GM12878 (cell line): ENCODE measurements at regions not wholly inside any gene's neighbourhood (a gene's known extent, or its start where the extent isn't known, plus 50 kb on each side); places are given as distances from the start of the nearest gene placed in this dataset.

Experiments
- ATAC-seq: fragments of 200-7000 bp; cut with Tn5 transposase; 3 replicates; pipeline ENCODE4 v1.9.1; 2020; ENCODE audit warnings: mild to moderate bottlenecking, moderate library complexity
- BruUV-seq: library from RNA; stranded (reverse); fragments of 400-500 nt; replicated peaks from 2 replicates; lab custom pipeline; 2021; lab: Mats Ljungman, UMichigan
- CTCF ChIA-PET: fragments of 300-600 bp; sonication (Branson Sonifier 250); formaldehyde crosslinking; extraction: SDS; loops from one replicate; lab custom pipeline; 2021; ENCODE audit warnings: inconsistent platforms; lab: Yijun Ruan, JAX
- POLR2A ChIA-PET: fragments of 350-600 bp; formaldehyde crosslinking; extraction: SDS; loops from one replicate; lab custom pipeline; 2021; ENCODE audit warnings: inconsistent platforms; lab: Charles Lee
- RAD21 ChIA-PET: fragments of 300-600 bp; sonication (Branson Sonifier 250); formaldehyde crosslinking; loops from one replicate; lab custom pipeline; 2023; ENCODE audit warnings: antibody characterized with exemption; ENCODE audit not compliant: unreplicated experiment; lab: Charles Lee
- SMC1A ChIA-PET: fragments of 300-600 bp; sonication (Branson Sonifier 250); formaldehyde crosslinking; loops from one replicate; lab custom pipeline; 2023; ENCODE audit not compliant: unreplicated experiment, uncharacterized antibody; lab: Charles Lee
- DNase-seq: peaks from one replicate; pipeline ENCODE4 v3.0.0-alpha.2; 2011; ENCODE audit warnings: low read depth, low spot score
- FAIRE-seq: peaks from 3 replicates; lab custom pipeline; 2011; peaks lifted over from hg19 to GRCh38; lab: Jason Lieb, UNC
- H2AFZ ChIP-seq: 2 replicates; pipeline ENCODE4 v1.6.0; 2011; ENCODE audit warnings: low read depth, low read length, control low read depth; ENCODE audit not compliant: control insufficient read depth
- H3K27ac ChIP-seq: 2 replicates; pipeline ENCODE4 v1.5.1; 2011; ENCODE audit warnings: control low read depth; ENCODE audit not compliant: control insufficient read depth, insufficient read depth
- H3K27me3 ChIP-seq, 2 experiments: replicated peaks in 1 of 2; 2 replicates each; pipeline versions ENCODE4 v1.6.0 to v1.6.1; 2011; ENCODE audit warnings: low read length in 1 of 2; ENCODE audit not compliant: control insufficient read depth in 2 of 2, insufficient read depth in 2 of 2
- H3K36me3 ChIP-seq, 2 experiments: 2 replicates each; pipeline ENCODE4 v1.5.1; 2011; ENCODE audit warnings: low read length in 1 of 2; ENCODE audit not compliant: control insufficient read depth in 2 of 2, insufficient read depth in 2 of 2
- H3K4me1 ChIP-seq: 2 replicates; pipeline ENCODE4 v1.6.1; 2011; ENCODE audit warnings: mild to moderate bottlenecking, low read length, moderate library complexity, mixed read lengths; ENCODE audit not compliant: control insufficient read depth, insufficient read depth
- H3K4me2 ChIP-seq: 2 replicates; pipeline ENCODE4 v1.6.0; 2011; ENCODE audit warnings: control low read depth; ENCODE audit not compliant: control insufficient read depth, insufficient read depth
- H3K4me3 ChIP-seq: fragments of 200-600 bp; sonication (generic); 2 replicates; pipeline ENCODE4 v1.5.1; 2016
- H3K79me2 ChIP-seq: 2 replicates; pipeline ENCODE4 v1.6.0; 2011; ENCODE audit warnings: low read length; ENCODE audit not compliant: control insufficient read depth, insufficient read depth
- H3K9ac ChIP-seq: 2 replicates; pipeline ENCODE4 v1.8.0; 2011; ENCODE audit warnings: low read length, control low read depth, mixed read lengths; ENCODE audit not compliant: control insufficient read depth, insufficient read depth
- H3K9me3 ChIP-seq: replicated peaks from 3 replicates; pipeline ENCODE4 v1.5.1; 2011; ENCODE audit warnings: mild to moderate bottlenecking, low read length; ENCODE audit not compliant: control insufficient read depth, insufficient read depth
- H4K20me1 ChIP-seq: 2 replicates; pipeline ENCODE4 v1.6.0; 2011; ENCODE audit not compliant: control insufficient read depth, insufficient read depth
- CBX3 ChIP-seq: fragments of 200-600 bp; sonication (generic); IDR thresholded peaks from 2 replicates; pipeline ENCODE4 v1.6.1; 2016; ENCODE audit warnings: low read depth, borderline replicate concordance
- CHD1 ChIP-seq: IDR thresholded peaks from 2 replicates; pipeline ENCODE4 v1.6.1; 2012; ENCODE audit warnings: low read depth, low read length, improper control_type of control experiment
- FOXK2 ChIP-seq: fragments of 450-650 bp; IDR thresholded peaks from 2 replicates; pipeline ENCODE4 v1.6.1; 2017; ENCODE audit warnings: mild to moderate bottlenecking, moderate library complexity
- MYB ChIP-seq: fragments of 150-350 bp; IDR thresholded peaks from 2 replicates; pipeline ENCODE4 v1.6.1; 2014; ENCODE audit warnings: mild to moderate bottlenecking, low read depth, low read length, borderline replicate concordance
- NFXL1 ChIP-seq: fragments of 450-650 bp; IDR thresholded peaks from 2 replicates; pipeline ENCODE4 v1.6.1; 2017; ENCODE audit warnings: antibody characterized with exemption, mild to moderate bottlenecking, borderline replicate concordance
- NFYA ChIP-seq: IDR thresholded peaks from 2 replicates; pipeline ENCODE4 v1.6.1; 2011; ENCODE audit warnings: low read depth, mild to moderate bottlenecking, low read length, improper control_type of control experiment, borderline replicate concordance
- PAX5 ChIP-seq: IDR thresholded peaks from 2 replicates; pipeline ENCODE4 v1.6.1; 2011; ENCODE audit warnings: low read depth, low read length, borderline replicate concordance
- REST ChIP-seq: IDR thresholded peaks from 2 replicates; pipeline ENCODE4 v1.6.1; 2012; ENCODE audit warnings: mild to moderate bottlenecking, low read depth, low read length
- SMAD1 ChIP-seq: fragments of 450-650 bp; IDR thresholded peaks from 2 replicates; pipeline ENCODE4 v1.6.1; 2018; ENCODE audit warnings: mild to moderate bottlenecking, low read depth; ENCODE audit not compliant: partially characterized antibody
- SPI1 ChIP-seq: IDR thresholded peaks from 2 replicates; pipeline ENCODE4 v1.6.1; 2011; ENCODE audit warnings: low read depth, mild to moderate bottlenecking, low read length, moderate library complexity, borderline replicate concordance; ENCODE audit not compliant: insufficient read depth
- STAT1 ChIP-seq: fragments of 450-650 bp; conservative IDR thresholded peaks from 2 replicates; pipeline ENCODE4 v1.6.1; 2014; ENCODE audit warnings: antibody characterized with exemption, mild to moderate bottlenecking
- TBL1XR1 ChIP-seq: IDR thresholded peaks from 2 replicates; pipeline ENCODE4 v1.6.1; 2012; ENCODE audit warnings: low read depth, low read length, improper control_type of control experiment
- WGBS: methylation state at CpG from one replicate; pipeline ENCODE4 v1.1.6; 2016; ENCODE audit warnings: low lambda C conversion rate; ENCODE audit not compliant: insufficient replicate concordance, insufficient coverage; ENCODE audit errors: missing lambda C conversion rate; 5-methylcytosine and 5-hydroxymethylcytosine counted together
- in situ Hi-C: fragments of 300-500 bp; cut with MboI; formaldehyde crosslinking; loops from 9 replicates; pipeline ENCODE4 v1.14.3; 2018; ENCODE audit warnings: mixed read lengths
- intact Hi-C: fragments of 100-400 bp; cut with micrococcal nuclease; formaldehyde crosslinking; loops from one replicate; pipeline ENCODE4 v1.14.2; 2022; ENCODE audit not compliant: unreplicated experiment
- TF ChIP-seq, protein P1 (sequence below): IDR thresholded peaks from 2 replicates; pipeline ENCODE4 v1.6.1; 2012; ENCODE audit warnings: low read depth, low read length, improper control_type of control experiment
- TF ChIP-seq, protein P2 (sequence below): IDR thresholded peaks from 2 replicates; pipeline ENCODE4 v1.6.1; 2011; ENCODE audit warnings: low read depth, low read length, improper control_type of control experiment, borderline replicate concordance
- TF ChIP-seq, protein P3 (sequence below): fragments of 450-650 bp; IDR thresholded peaks from 2 replicates; pipeline ENCODE4 v1.6.1; 2018; ENCODE audit warnings: borderline replicate concordance, mild to moderate bottlenecking; ENCODE audit not compliant: partially characterized antibody

GRCh38 chr7:67535241-67535989 lies 538.8 kb downstream of the TYW1 start:
- Histone ChIP-seq H3K4me1 (no peaks in the 10 kb centered on the region), H3K9me3 (no peaks in the 10 kb centered on the region), H3K4me3 (no peak overlapping the region), H3K9ac (no peak overlapping the region), H3K36me3 (no peaks in the 10 kb centered on the region), H3K79me2 (no peaks in the 10 kb centered on the region), H3K4me2 (no peak overlapping the region), H4K20me1 (no peaks in the 10 kb centered on the region), H3K27me3 (no peaks in the 10 kb centered on the region), H2AFZ (no peak overlapping the region), H3K27ac (no peak overlapping the region)
- BruUV-seq = no TSS peak
- 41% methylated on average over 8 of the region's 8 CpGs for WGBS
- ChIA-PET CTCF (no interaction called here), RAD21 (no interaction called here), POLR2A (no interaction called here), SMC1A (no interaction called here)
- TF ChIP-seq CBX3 = no peak
- no peak for TF ChIP-seq NFXL1
- TF ChIP-seq NFYA = no peak
- TF ChIP-seq, protein P1, sequence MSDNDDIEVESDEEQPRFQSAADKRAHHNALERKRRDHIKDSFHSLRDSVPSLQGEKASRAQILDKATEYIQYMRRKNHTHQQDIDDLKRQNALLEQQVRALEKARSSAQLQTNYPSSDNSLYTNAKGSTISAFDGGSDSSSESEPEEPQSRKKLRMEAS = no peak
- TF ChIP-seq FOXK2 = no peak
- TF ChIP-seq TBL1XR1 = no peak
- no peak for TF ChIP-seq PAX5
- TF ChIP-seq SPI1 = no peak
- TF ChIP-seq, protein P2, sequence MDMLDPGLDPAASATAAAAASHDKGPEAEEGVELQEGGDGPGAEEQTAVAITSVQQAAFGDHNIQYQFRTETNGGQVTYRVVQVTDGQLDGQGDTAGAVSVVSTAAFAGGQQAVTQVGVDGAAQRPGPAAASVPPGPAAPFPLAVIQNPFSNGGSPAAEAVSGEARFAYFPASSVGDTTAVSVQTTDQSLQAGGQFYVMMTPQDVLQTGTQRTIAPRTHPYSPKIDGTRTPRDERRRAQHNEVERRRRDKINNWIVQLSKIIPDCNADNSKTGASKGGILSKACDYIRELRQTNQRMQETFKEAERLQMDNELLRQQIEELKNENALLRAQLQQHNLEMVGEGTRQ = no peak
- TF ChIP-seq REST = no peak
- TF ChIP-seq MYB = no peak
- no peak for TF ChIP-seq STAT1
- TF ChIP-seq, protein P3, sequence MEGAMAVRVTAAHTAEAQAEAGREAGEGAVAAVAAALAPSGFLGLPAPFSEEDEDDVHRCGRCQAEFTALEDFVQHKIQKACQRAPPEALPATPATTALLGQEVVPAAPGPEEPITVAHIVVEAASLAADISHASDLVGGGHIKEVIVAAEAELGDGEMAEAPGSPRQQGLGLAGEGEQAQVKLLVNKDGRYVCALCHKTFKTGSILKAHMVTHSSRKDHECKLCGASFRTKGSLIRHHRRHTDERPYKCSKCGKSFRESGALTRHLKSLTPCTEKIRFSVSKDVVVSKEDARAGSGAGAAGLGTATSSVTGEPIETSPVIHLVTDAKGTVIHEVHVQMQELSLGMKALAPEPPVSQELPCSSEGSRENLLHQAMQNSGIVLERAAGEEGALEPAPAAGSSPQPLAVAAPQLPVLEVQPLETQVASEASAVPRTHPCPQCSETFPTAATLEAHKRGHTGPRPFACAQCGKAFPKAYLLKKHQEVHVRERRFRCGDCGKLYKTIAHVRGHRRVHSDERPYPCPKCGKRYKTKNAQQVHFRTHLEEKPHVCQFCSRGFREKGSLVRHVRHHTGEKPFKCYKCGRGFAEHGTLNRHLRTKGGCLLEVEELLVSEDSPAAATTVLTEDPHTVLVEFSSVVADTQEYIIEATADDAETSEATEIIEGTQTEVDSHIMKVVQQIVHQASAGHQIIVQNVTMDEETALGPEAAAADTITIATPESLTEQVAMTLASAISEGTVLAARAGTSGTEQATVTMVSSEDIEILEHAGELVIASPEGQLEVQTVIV = no peak
- no peak for TF ChIP-seq SMAD1
- no peak for TF ChIP-seq CHD1
- FAIRE-seq (no peak), ATAC-seq (no peak), DNase-seq (no peak)
- in situ Hi-C loops (no loop called here), intact Hi-C loops (no loop called here)
